MV-4-11 (cell line): ENCODE measurements at regions not wholly inside any gene's neighbourhood (a gene's known extent, or its start where the extent isn't known, plus 50 kb on each side); places are given as distances from the start of the nearest gene placed in this dataset.

Experiments used
- DNase-seq: peaks from one replicate; lab custom pipeline; 2025; lab: John Stamatoyannopoulos, UW

GRCh38 chr17:70646673-70647072 lies 477.3 kb downstream of the KCNJ2 start:
- DNase-seq = no peak

- no peak for DNase-seq
Observed at GRCh38 chr17:70648166-70648565, 478.8 kb downstream of the KCNJ2 start.

DNA sequence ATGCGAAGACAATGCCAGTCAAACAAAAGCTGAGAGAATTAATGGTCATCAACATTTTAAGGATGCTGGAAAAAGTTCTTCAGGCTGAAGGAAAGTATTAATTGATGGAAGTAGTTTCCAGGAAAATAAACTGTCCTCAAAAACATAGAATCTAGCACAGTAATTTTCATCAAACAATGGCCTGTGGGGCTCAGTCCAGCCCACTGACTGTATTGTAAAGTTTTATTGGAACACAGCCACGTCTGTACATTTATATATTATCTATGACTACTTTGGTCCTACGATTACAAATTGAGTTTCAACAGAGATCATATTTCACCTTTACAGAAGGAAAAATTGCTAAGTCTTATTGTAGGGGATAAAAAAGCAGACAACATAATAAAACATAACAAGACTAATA lies 484.5 kb downstream of the KCNJ2 start:
- DNase-seq = no peak

GRCh38 chr17:70654706-70655105 lies 485.4 kb downstream of the KCNJ2 start:
- DNase-seq = no peak

DNA sequence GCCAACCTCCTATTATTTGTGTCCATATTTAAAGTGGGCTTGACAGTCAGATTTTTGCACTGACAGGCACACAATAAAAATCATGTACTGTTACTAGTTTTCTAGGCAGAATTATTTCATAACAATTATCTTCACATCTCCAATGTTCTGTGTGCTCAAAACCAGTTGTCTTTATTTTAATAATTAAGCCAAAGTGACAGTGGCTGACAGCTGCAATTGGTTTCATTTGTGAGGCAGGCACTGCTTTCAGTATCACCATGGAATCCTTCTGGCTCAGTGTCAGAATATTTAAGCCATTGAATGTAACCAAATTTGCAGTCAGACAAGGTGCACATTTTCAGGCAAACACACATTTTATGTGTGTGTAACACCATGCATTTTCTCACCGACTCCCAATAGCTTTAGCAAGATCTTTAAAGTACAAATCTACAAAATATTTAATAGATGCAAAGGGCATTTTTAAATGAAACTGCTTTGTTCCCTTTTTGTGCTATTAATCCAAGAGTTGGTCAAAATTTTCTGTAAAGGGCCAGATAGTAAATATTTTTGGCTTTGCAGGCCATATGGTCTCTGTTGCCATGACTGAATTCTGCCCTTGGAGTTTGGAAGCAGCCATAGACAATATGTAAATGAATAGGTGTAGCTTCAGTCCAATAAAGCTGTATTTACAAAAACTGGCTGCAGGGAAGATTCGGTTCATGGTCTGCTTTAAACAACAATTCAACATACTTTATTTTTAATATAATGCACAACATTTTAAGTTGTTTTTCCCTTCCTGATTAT lies 486.0 kb downstream of the KCNJ2 start:
- DNase-seq = no peak

GRCh38 chr17:70658317-70658716 lies 489.0 kb downstream of the KCNJ2 start:
- no peak for DNase-seq

DNA sequence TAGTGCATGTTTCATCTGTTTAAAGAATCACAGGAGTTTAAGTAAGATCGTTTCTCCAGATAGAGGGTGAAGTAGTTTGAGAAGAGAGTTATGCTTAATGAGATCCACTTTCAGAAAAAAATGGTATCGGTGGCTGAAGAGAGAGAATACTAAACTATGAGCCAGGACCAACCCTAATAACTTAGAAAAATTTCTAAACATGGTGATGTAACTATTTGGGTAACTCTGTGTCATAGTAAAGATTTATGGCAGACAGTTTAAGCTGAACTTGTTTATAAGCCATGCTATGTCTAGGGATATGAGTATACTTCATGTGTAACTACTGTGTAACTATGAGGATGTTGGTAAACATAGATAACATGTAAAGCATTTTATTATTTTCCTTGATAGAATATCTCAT lies 489.5 kb downstream of the KCNJ2 start:
- no peak for DNase-seq

DNA sequence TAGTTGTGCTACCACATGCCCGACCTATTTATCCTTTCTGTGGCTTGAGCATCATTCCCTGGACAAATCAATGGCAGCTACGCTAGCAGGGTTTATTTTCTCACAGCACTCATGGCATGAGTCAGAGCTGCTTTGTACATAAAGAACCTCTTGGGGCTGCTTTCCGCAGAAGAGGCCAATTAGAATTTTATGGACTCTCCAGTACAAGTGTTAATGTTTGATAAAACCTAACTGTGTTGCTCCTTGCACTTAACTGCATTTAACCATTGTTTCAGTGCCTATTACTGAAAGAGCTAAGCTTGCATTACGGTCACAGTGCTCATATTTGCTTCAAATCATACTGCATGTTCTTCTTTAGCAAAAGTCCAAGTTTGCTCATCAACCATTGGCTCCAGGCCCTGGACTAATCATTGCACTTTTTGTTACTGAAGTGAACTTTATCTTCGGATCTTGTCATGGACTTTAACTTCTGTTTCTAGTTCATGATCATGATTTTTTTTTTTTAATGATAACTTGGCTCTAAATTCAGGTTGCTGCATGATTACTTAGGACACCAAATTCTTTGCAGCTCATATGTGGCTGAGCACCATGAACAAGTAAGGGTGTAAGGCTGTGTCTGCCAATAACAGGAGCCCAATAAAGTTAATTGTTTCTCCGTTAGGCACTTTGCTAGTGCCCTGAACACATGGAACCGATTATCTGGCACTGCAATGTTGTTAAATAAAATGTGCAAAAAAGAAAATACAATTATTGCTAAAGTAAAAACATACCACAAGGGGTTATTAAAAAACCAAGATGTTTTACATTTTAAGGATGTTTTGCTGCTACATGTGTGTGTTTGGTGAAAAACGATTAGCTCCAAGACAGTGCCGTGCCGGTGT lies 492.2 kb downstream of the KCNJ2 start:
- DNase-seq = no peak

- DNase-seq = no peak
Observed at GRCh38 chr17:70668276-70668937, 499.1 kb downstream of the KCNJ2 start.

DNA sequence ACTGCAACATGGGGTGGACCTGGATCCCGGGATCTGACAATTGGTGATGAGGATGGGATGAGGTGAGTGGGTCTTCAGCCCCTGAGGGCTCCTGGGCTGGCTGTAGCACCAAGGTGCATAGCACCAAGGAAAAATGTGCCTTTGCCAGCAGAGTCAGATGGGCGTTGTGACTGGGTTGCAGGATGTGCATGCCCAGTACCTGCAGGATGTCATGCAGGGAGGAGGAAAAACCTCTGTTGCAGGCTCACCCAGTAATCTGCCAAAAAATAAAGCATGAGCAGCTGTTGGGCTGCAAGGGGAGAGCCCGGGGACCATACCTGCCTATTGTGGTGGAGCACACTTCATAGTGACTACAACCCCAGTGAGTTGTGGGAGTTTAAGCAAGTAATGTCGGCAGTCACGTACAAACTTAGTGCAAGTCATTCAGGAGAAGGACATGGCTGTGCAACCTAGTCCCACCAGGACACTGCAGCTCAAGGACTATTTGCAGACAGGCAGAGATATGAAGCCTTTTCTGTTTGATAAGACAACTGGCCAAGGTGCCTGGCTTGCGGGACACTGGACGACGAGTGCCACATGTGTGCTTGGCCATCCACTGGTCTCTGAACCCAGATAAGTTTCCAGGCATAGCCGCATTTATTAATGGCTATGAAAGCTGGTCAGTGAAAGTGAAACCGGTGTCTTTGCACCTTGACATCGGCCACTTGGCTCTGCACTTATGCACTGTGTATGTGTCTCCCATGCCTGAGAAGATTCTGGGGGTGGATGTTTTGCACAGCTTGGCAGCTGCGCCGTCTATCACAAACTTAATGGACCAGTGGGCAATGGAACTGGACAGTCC lies 499.8 kb downstream of the KCNJ2 start:
- no peak for DNase-seq

GRCh38 chr17:70674061-70674460 lies 504.7 kb downstream of the KCNJ2 start:
- no peak for DNase-seq

DNA sequence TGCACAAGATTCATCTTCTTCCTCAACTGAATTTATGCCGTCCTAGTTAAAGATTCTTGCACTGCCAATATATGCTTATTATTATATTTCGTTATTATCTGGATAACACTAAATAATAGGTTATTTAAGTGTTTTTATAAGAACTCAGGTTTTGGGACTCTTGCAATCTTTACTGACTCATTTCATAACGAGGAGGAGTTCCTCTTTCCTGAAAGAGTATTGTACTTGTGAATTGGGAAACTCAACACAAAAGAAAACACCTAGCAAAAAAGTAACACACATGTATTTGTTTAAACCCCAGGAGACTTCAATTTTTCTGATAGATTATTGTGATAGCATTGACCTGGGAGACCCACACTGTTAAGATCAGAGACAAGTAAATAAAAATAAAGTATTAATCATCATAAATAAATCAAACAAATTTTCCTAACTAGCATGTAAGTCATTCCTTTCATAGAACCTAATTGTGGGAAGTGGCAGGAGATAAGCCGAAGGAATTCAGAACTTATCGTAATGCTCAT lies 505.8 kb downstream of the KCNJ2 start:
- DNase-seq = peak; percentile 56

- peak; percentile 31 for DNase-seq
Observed at GRCh38 chr17:70677783-70678647, 508.7 kb downstream of the KCNJ2 start.

DNA sequence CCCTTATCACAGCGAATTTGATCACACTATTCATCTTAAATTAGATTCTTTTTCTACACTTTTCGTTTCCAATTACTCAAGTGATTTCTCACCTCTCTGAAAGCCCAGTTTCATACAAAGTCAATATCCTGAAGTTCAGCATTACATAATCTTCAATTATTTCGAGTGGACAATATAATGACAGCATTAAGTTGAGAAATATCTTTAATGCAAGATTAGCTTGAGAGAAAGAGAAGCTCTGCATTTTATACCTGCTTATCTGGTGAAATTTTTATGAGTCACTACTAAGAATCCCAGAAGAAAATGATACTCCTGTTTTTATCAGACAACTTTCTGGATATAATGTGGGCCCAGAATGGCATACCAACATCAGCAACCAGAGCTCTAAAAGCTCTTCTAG lies 509.6 kb downstream of the KCNJ2 start:
- no peak for DNase-seq

DNA sequence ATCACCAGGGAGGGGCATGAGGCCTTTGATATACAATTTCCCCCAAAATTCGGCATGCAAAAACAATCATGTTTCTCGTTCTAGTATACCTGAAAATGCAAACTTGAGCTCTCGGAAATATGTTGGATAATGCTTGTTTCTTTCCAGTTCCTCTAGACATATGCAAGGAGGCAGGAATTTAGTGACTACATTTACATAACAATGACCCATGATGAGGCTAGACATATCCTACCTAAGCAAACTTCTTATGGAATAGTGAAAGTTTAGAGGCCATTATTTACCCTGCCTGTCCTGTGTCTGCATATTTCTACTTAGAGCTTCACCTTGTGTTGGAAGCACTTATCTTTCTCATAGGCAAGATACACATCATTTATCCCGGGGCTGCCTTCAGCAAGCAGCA lies 514.6 kb downstream of the KCNJ2 start:
- DNase-seq = no peak

- DNase-seq = no peak
Observed at GRCh38 chr17:70687421-70687820, 518.1 kb downstream of the KCNJ2 start.

DNA sequence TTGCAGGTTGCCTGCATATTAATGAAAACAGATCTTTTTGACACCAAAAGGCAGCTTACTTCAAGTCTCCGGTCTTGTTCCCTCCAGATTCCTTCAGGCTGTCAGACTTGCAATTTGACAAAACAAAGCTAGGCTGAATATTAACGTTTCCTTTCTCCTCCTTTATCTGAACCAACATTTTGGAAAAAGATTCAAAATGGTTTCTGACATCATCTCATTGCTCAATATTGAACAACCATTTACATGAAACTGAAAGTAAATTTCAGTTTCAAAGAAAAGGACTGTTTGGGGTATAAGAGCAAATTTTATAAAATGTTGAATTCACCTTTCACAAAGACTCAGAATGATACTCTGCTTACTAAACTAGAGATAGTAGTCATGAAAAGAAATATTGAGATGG lies 521.8 kb downstream of the KCNJ2 start:
- DNase-seq = peak; percentile 16

- no peak for DNase-seq
Observed at GRCh38 chr17:70699408-70699807, 530.1 kb downstream of the KCNJ2 start.

- no peak for DNase-seq
Observed at GRCh38 chr17:70702683-70703255, 533.4 kb downstream of the KCNJ2 start.

DNA sequence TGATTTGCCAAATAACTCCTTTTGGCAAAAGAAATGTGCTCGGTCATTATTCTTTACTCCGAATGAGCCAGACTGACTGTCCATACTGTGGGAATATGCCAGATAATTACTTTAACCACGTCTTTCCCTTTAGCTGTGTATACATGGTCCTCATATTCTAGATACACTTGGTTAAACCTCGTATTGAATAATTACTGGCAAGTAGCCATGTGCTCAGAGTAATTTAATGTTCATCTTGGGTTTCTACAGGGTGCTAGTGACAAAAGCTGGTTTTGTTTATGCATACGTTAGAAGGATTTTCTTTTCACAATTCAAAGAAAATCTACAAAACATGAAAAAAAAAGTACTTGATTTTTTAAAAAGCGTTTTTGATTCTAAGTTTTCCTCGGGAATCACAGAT lies 540.3 kb downstream of the KCNJ2 start:
- DNase-seq = no peak
